ENCODE measurements at regions not wholly inside any gene's neighbourhood (a gene's known extent, or its start where the extent isn't known, plus 50 kb on each side); places are given as distances from the start of the nearest gene placed in this dataset.

- TF ChIP-seq FOXP4 (CRISPR knock-in tag; IDR thresholded peaks at IDR 0.05) = no peak
- TF ChIP-seq CREB1 (CRISPR knock-in tag; IDR thresholded peaks at IDR 0.05) = no peak
- no peak for TF ChIP-seq NFE2L1 (CRISPR knock-in tag; IDR thresholded peaks at IDR 0.05)
- no peak for TF ChIP-seq PREB (CRISPR knock-in tag; IDR thresholded peaks at IDR 0.05; ENCODE audit: borderline replicate concordance)
- no peak for TF ChIP-seq RORB (CRISPR knock-in tag; IDR thresholded peaks at IDR 0.05)
- TF ChIP-seq E2F1 (CRISPR knock-in tag; IDR thresholded peaks at IDR 0.05) = no peak
- no peak for TF ChIP-seq TEAD4 (CRISPR knock-in tag; IDR thresholded peaks at IDR 0.05)
- TF ChIP-seq TEAD1 (CRISPR knock-in tag; IDR thresholded peaks at IDR 0.05) = no peak
- no peak for TF ChIP-seq SMAD4 (CRISPR knock-in tag; IDR thresholded peaks at IDR 0.05)
- no peak for TF ChIP-seq MXD4 (CRISPR knock-in tag; IDR thresholded peaks at IDR 0.05; ENCODE audit: borderline replicate concordance)
- TF ChIP-seq FOXK1 (CRISPR knock-in tag; IDR thresholded peaks at IDR 0.05) = no peak
Observed at GRCh38 chr11:25900814-25901213, 431.1 kb upstream of the ANO3 start (continued).

GRCh38 chr11:25901415-25901814, 430.5 kb upstream of the ANO3 start:
- no peak for ATAC-seq
- Mint-ChIP-seq H3K27ac (no peak overlapping the region), H3K36me3 (no peaks in the 10 kb centered on the region), H3K4me1 (no peaks in the 10 kb centered on the region), H3K9me3 (peaks cover 5% of the 10 kb centered on the region), H3K27me3 (ENCODE audit: low read depth) (no peaks in the 10 kb centered on the region), H3K4me3 (no peak overlapping the region)
- DNase-seq (ENCODE audit: low spot score) = no peak
- POLR2A ChIA-PET = no interaction called here
- TF ChIP-seq GRHL2 (CRISPR knock-in tag; IDR thresholded peaks at IDR 0.05; ENCODE audit: insufficient replicate concordance, severe bottlenecking) (no peak), MAX (CRISPR knock-in tag; IDR thresholded peaks at IDR 0.05) (no peak), ATF3 (CRISPR knock-in tag; conservative IDR thresholded peaks at IDR 0.05) (no peak), ZNF121 (CRISPR knock-in tag; IDR thresholded peaks at IDR 0.05) (no peak), MXD4 (CRISPR knock-in tag; IDR thresholded peaks at IDR 0.05; ENCODE audit: borderline replicate concordance) (no peak), IRF2 (CRISPR knock-in tag; IDR thresholded peaks at IDR 0.05; ENCODE audit: borderline replicate concordance, low read depth) (no peak), CREB1 (CRISPR knock-in tag; IDR thresholded peaks at IDR 0.05) (no peak), ZNF317 (CRISPR knock-in tag; IDR thresholded peaks at IDR 0.05; ENCODE audit: borderline replicate concordance, low read depth) (no peak), NFE2L1 (CRISPR knock-in tag; IDR thresholded peaks at IDR 0.05) (no peak), ZBTB21 (CRISPR knock-in tag; IDR thresholded peaks at IDR 0.05; ENCODE audit: borderline replicate concordance) (no peak), E2F1 (CRISPR knock-in tag; IDR thresholded peaks at IDR 0.05) (no peak), TCF7 (CRISPR knock-in tag; IDR thresholded peaks at IDR 0.05; ENCODE audit: low read depth) (no peak)
- CTCF ChIA-PET = no interaction called here

GRCh38 chr11:25902476-25902875, 429.5 kb upstream of the ANO3 start:
- POLR2A ChIA-PET = no interaction called here
- CTCF ChIA-PET = no interaction called here
- Mint-ChIP-seq H3K4me1 (no peaks in the 10 kb centered on the region), H3K36me3 (no peaks in the 10 kb centered on the region), H3K9me3 (peaks cover 12% of the 10 kb centered on the region), H3K4me3 (no peak overlapping the region), H3K27me3 (ENCODE audit: low read depth) (no peaks in the 10 kb centered on the region), H3K27ac (no peak overlapping the region)
- TF ChIP-seq ZNF671 (CRISPR knock-in tag; IDR thresholded peaks at IDR 0.05) = no peak
- TF ChIP-seq SOX15 (CRISPR knock-in tag; IDR thresholded peaks at IDR 0.05) = no peak
- no peak for TF ChIP-seq ZBTB43 (CRISPR knock-in tag; IDR thresholded peaks at IDR 0.05)
- no peak for TF ChIP-seq ERG (CRISPR knock-in tag; IDR thresholded peaks at IDR 0.05)
- TF ChIP-seq PRRX2 (CRISPR knock-in tag; IDR thresholded peaks at IDR 0.05) = no peak
- DNase-seq (ENCODE audit: low spot score) (no peak), ATAC-seq (no peak)
